GM12864 (cell line): ENCODE measurements at regions not wholly inside any gene's neighbourhood (a gene's known extent, or its start where the extent isn't known, plus 50 kb on each side); places are given as distances from the start of the nearest gene placed in this dataset.
"Not testable (repeated sequence)": the region's sequence is repeated elsewhere in the genome, so short reads cannot be mapped to it uniquely, and the experiment has no call there.

Experiments used
- DNase-seq: peaks from one replicate; pipeline ENCODE4 v3.0.0-alpha.2; 2011; ENCODE audit warnings: low read depth
- H3K4me3 ChIP-seq: 2 replicates; pipeline ENCODE4 v1.5.1; 2011; ENCODE audit warnings: mild to moderate bottlenecking, low read depth, low read length, control low read depth
- CTCF ChIP-seq: IDR thresholded peaks from 2 replicates; pipeline ENCODE4 v1.5.1; 2011; ENCODE audit warnings: low read depth, mild to moderate bottlenecking, moderate library complexity, low read length, control low read depth, inconsistent platforms; ENCODE audit errors: missing control alignments

DNA sequence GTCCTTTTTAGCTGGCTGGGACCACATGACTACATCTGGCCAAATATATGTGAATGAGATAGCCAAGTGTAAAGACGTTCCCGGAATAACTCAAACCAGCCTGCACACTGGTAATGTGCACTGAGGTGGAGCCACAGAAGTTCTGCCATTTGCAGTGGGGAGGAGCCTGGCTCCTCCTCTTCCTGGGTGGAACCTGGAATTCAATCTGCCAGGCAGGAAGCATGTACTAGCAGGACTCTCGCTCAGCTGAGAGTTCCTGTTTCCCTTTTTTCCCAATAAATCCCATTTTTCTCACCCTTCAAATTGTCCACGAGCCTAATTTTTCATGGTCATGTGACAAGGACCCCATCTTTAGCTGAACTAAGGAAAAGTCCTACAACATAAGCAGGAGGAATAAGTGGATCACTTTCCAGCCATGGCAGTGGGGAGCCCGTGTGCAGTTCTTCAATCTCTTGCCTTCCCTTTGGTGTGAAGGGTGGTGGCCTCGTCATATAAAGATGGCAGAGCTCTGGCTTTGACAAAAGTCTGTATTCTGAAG, 183.2 kb downstream of the UXS1 start:
- DNase-seq, result no peak
- no peak for TF ChIP-seq CTCF
- H3K4me3 ChIP-seq, result no peak overlapping the region

DNA sequence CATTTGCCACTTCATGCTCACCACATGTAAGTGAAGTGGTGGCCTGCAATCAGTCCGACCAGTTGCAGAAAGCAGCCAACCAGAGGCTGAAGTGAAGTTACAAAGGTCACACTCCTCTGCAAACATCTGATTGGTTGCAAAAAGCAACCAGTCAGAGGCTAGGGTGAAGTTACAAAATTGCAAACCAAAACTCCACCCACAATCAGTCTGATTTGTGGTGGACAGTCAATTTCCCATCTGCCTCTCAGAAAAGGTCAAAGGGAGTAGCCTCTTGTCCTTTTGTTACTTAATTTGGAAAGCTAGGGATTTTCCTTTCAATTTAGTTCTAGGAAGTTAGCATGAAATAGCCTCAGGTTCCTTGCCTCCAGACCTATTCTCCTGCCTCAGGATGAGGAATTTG, 185.0 kb downstream of the UXS1 start:
- TF ChIP-seq CTCF, result no peak
- H3K4me3 ChIP-seq, result no peak overlapping the region
- DNase-seq, result no peak

- no peak overlapping the region for H3K4me3 ChIP-seq
- DNase-seq, result no peak
- no peak for TF ChIP-seq CTCF
Measured at GRCh38 chr2:106004851-106005250, 189.2 kb downstream of the UXS1 start.

- no peak for TF ChIP-seq CTCF
- no peak overlapping the region for H3K4me3 ChIP-seq
- no peak for DNase-seq
Measured at GRCh38 chr2:105999211-105999989, 194.7 kb downstream of the UXS1 start.

DNA sequence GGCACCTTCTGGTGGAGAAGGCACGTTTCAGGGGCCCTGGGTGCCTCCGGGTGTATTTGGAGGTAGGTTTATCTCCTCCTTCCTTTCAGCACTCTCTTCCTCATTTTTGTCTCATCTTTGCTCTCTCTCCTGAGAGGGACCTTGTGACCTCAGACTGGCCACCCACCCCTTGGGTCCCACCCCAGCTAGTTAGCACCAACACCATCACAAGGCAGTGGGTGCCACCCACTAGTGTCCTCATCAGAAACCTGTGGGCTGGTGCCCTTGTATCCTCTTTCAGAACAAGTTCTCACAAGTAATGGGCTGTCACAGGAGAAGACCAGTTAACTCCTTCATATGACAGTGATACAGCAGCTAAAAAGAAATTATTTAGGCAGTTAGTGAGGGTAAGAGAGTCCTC, 196.4 kb downstream of the UXS1 start:
- no peak overlapping the region for H3K4me3 ChIP-seq
- DNase-seq, result no peak
- no peak for TF ChIP-seq CTCF

DNA sequence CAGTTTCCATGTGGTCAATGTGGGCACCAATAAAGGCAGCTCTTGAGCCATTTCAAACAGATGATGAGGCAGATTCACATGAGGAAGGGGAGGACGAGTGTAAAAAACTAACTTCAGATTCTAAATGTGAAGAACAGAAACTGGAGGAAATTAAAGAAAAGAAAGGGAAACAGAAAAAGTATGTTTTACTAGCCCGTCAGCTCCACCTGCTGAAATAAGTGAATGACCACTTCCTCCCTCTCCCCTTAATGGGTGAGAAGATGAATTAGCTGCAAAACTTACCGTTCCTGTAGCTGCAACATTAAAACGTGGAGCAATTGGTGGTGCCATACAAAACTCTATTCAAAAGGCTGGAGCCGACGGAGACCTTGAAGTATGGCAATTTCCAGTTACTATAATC, 203.5 kb downstream of the UXS1 start:
- DNase-seq, result peak; percentile 10

DNA sequence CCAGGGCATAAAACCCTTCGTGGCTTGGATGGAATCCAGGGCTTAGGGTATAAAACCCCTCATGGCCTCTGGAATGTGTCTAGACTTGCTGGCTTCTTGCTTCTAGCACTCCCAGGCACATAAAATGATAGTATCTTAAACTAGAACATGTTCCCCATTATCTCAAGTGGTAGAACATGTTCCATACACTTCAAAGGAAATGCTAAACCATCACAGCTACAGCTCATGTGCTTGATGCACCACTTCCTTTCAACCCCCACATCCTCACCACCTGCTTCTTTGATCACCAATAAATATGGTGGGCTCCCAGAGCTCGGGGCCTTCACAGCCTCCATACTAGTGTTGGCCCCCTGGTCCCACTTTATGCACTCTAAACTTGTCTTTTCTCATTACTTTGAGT, 204.3 kb downstream of the UXS1 start:
- not testable (repeated sequence) for H3K4me3 ChIP-seq, DNase-seq

More for the DNA sequence above, 203.5 kb downstream of the UXS1 start:
- peak; percentile 36 for TF ChIP-seq CTCF
- H3K4me3 ChIP-seq, result no peak overlapping the region
